ENCODE measurements at regions not wholly inside any gene's neighbourhood (a gene's known extent, or its start where the extent isn't known, plus 50 kb on each side); places are given as distances from the start of the nearest gene placed in this dataset.

DNA sequence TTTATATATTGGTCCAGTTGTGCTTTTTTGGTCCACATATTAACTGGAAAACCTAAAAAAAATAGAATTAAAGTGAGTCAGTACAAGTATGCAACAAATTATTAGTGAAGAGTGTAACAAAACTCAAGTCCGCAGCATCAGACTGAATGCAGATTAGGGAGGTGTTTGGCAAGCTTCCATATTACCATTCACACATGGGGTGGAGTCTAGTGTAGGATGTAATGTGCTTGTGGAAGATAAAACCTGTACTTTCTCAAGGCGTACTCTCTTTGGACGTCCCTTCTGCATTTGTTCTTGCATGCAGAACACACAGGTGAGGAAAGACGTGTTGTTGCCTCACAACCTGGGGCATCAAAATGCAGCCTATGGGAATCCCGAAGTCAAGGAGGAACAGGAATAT, 668.7 kb downstream of the MRPL39 start:
- TF ChIP-seq EP300 (IDR thresholded peaks at IDR 0.05): no peak
- TF ChIP-seq, protein P1, sequence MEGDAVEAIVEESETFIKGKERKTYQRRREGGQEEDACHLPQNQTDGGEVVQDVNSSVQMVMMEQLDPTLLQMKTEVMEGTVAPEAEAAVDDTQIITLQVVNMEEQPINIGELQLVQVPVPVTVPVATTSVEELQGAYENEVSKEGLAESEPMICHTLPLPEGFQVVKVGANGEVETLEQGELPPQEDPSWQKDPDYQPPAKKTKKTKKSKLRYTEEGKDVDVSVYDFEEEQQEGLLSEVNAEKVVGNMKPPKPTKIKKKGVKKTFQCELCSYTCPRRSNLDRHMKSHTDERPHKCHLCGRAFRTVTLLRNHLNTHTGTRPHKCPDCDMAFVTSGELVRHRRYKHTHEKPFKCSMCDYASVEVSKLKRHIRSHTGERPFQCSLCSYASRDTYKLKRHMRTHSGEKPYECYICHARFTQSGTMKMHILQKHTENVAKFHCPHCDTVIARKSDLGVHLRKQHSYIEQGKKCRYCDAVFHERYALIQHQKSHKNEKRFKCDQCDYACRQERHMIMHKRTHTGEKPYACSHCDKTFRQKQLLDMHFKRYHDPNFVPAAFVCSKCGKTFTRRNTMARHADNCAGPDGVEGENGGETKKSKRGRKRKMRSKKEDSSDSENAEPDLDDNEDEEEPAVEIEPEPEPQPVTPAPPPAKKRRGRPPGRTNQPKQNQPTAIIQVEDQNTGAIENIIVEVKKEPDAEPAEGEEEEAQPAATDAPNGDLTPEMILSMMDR (IDR thresholded peaks at IDR 0.05): no peak
